GM21717 (cell line): ENCODE measurements at regions not wholly inside any gene's neighbourhood (a gene's known extent, or its start where the extent isn't known, plus 50 kb on each side); places are given as distances from the start of the nearest gene placed in this dataset.

ENCODE experiments used
- ATAC-seq: cut with Tn5 transposase; IDR thresholded peaks from one replicate; pipeline ENCODE4 v1.9.1; 2021; ENCODE audit warnings: mild to moderate bottlenecking, moderate library complexity; ENCODE audit not compliant: unreplicated experiment

- ATAC-seq: no peak
These were observed 285.5 kb upstream of the IGFBP3 start for GRCh38 chr7:46206476-46207060.

GRCh38 chr7:46205478-46205877 lies 284.4 kb upstream of the IGFBP3 start:
- no peak for ATAC-seq

- no peak for ATAC-seq
These were observed 282.9 kb upstream of the IGFBP3 start for GRCh38 chr7:46203926-46204325.

- ATAC-seq: no peak
These were observed 281.3 kb upstream of the IGFBP3 start for GRCh38 chr7:46202379-46202778.

- no peak for ATAC-seq
These were observed 280.9 kb upstream of the IGFBP3 start for GRCh38 chr7:46201961-46202360.

GRCh38 chr7:46198701-46199100 lies 277.6 kb upstream of the IGFBP3 start:
- no peak for ATAC-seq

GRCh38 chr7:46197785-46198540 lies 276.9 kb upstream of the IGFBP3 start:
- no peak for ATAC-seq

GRCh38 chr7:46195934-46196333 lies 274.9 kb upstream of the IGFBP3 start:
- no peak for ATAC-seq

GRCh38 chr7:46192271-46192670 lies 271.2 kb upstream of the IGFBP3 start:
- no peak for ATAC-seq

- no peak for ATAC-seq
These were observed 270.7 kb upstream of the IGFBP3 start for GRCh38 chr7:46191776-46192175.

GRCh38 chr7:46191296-46191695 lies 270.2 kb upstream of the IGFBP3 start:
- no peak for ATAC-seq

GRCh38 chr7:46189255-46189790 lies 268.3 kb upstream of the IGFBP3 start:
- no peak for ATAC-seq

GRCh38 chr7:46186131-46186530 lies 265.1 kb upstream of the IGFBP3 start:
- no peak for ATAC-seq

- ATAC-seq: no peak
These were observed 258.1 kb upstream of the IGFBP3 start for GRCh38 chr7:46179061-46179610.

- ATAC-seq: no peak
These were observed 257.6 kb upstream of the IGFBP3 start for GRCh38 chr7:46178661-46179060.

GRCh38 chr7:46177821-46178220 lies 256.7 kb upstream of the IGFBP3 start:
- no peak for ATAC-seq

GRCh38 chr7:46175221-46175620 lies 254.1 kb upstream of the IGFBP3 start:
- ATAC-seq: no peak

GRCh38 chr7:46174196-46174580 lies 253.1 kb upstream of the IGFBP3 start:
- no peak for ATAC-seq

GRCh38 chr7:46173476-46174195 lies 252.6 kb upstream of the IGFBP3 start:
- no peak for ATAC-seq

- ATAC-seq: no peak
These were observed 249.7 kb upstream of the IGFBP3 start for GRCh38 chr7:46170792-46171191.

- no peak for ATAC-seq
These were observed 248.9 kb upstream of the IGFBP3 start for GRCh38 chr7:46170021-46170420.

- ATAC-seq: no peak
These were observed 248.3 kb upstream of the IGFBP3 start for GRCh38 chr7:46169384-46169755.
